M059J (cell line): ENCODE measurements at regions not wholly inside any gene's neighbourhood (a gene's known extent, or its start where the extent isn't known, plus 50 kb on each side); places are given as distances from the start of the nearest gene placed in this dataset.

Experiments used
- DNase-seq: peaks from one replicate; pipeline ENCODE4 v3.0.0-alpha.2; 2012; ENCODE audit warnings: low read depth

GRCh38 chr1:164141797-164142196 is 417.2 kb upstream of the PBX1 start:
- DNase-seq, result no peak

GRCh38 chr1:164154622-164155021 is 404.4 kb upstream of the PBX1 start:
- no peak for DNase-seq

- DNase-seq, result no peak
Measured at GRCh38 chr1:164155347-164155746, 403.6 kb upstream of the PBX1 start.

GRCh38 chr1:164163289-164163849 is 395.6 kb upstream of the PBX1 start:
- no peak for DNase-seq

GRCh38 chr1:164165466-164165865 is 393.5 kb upstream of the PBX1 start:
- DNase-seq, result no peak

- DNase-seq, result peak; percentile 16
Measured at GRCh38 chr1:164166454-164166853, 392.5 kb upstream of the PBX1 start.

GRCh38 chr1:164177118-164177517 is 381.9 kb upstream of the PBX1 start:
- no peak for DNase-seq

GRCh38 chr1:164180824-164181223 is 378.2 kb upstream of the PBX1 start:
- DNase-seq, result no peak

- no peak for DNase-seq
Measured at GRCh38 chr1:164183854-164184635, 374.9 kb upstream of the PBX1 start.

- no peak for DNase-seq
Measured at GRCh38 chr1:164186881-164187280, 372.1 kb upstream of the PBX1 start.

- DNase-seq, result no peak
Measured at GRCh38 chr1:164188497-164188896, 370.5 kb upstream of the PBX1 start.

GRCh38 chr1:164191191-164191590 is 367.8 kb upstream of the PBX1 start:
- no peak for DNase-seq

- no peak for DNase-seq
Measured at GRCh38 chr1:164210211-164210739, 348.7 kb upstream of the PBX1 start.

GRCh38 chr1:164223378-164223777 is 335.6 kb upstream of the PBX1 start:
- no peak for DNase-seq

- no peak for DNase-seq
Measured at GRCh38 chr1:164225011-164225410, 334.0 kb upstream of the PBX1 start.

GRCh38 chr1:164226977-164227376 is 332.0 kb upstream of the PBX1 start:
- no peak for DNase-seq

- DNase-seq, result no peak
Measured at GRCh38 chr1:164228928-164229327, 330.1 kb upstream of the PBX1 start.

- DNase-seq, result no peak
Measured at GRCh38 chr1:164233149-164233548, 325.8 kb upstream of the PBX1 start.

- DNase-seq, result peak; percentile 26
Measured at GRCh38 chr1:164240081-164240480, 318.9 kb upstream of the PBX1 start.

- DNase-seq, result no peak
Measured at GRCh38 chr1:164250365-164250764, 308.6 kb upstream of the PBX1 start.

- DNase-seq, result no peak
Measured at GRCh38 chr1:164256456-164256855, 302.5 kb upstream of the PBX1 start.

- peak; percentile 33 for DNase-seq
Measured at GRCh38 chr1:164261691-164262240, 297.2 kb upstream of the PBX1 start.

GRCh38 chr1:164263540-164263939 is 295.4 kb upstream of the PBX1 start:
- DNase-seq, result peak; percentile 5
